Stimulated activated CD4-positive, alpha-beta T cell treated with anti-CD3 and anti-CD28 coated beads, Interleukin-2, amount 100 ng/mL, for 24 hours (primary cell): ENCODE measurements at regions not wholly inside any gene's neighbourhood (a gene's known extent, or its start where the extent isn't known, plus 50 kb on each side); places are given as distances from the start of the nearest gene placed in this dataset.
"Not testable (repeated sequence)": the region's sequence is repeated elsewhere in the genome, so short reads cannot be mapped to it uniquely, and the experiment has no call there.

Experiments
- DNase-seq, 2 donors: peaks; one replicate each; pipeline ENCODE4 v3.0.0-alpha.2; 2020

- DNase-seq, result no peak
These were observed 102.5 kb upstream of the LYPLAL1 start for GRCh38 chr1:219071209-219071608.

- DNase-seq, result no peak
These were observed 101.3 kb upstream of the LYPLAL1 start for GRCh38 chr1:219072329-219072728.

DNA sequence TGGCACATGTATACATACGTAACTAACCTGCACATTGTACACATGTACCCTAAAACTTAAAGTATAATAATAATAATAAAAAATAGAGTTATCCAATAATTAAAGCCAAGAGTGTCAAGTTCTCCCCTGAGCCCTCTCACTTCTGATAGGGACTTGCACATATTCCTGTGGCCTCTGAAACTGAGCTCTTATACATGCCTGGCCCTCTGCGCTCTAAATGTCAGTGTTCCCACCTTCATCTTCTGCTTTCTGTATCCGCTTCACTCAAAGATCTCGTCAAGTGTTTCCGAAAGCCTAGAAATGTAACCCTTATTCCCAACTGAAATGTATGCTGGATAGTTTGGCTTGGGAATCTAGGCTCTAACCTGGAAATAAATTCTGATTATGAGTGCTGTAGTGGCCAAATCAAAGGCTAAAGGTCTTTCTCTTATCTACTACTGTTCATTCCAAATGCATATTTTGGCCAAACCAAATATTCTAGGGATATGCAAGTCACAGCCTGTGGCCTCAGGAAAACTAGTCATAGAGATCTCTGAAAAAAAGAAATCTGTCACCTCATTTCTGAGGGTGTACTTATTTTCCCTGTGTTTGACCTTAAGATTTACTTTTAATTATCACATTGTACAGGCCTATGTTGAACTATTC is 99.5 kb upstream of the LYPLAL1 start:
- DNase-seq, result no peak

DNA sequence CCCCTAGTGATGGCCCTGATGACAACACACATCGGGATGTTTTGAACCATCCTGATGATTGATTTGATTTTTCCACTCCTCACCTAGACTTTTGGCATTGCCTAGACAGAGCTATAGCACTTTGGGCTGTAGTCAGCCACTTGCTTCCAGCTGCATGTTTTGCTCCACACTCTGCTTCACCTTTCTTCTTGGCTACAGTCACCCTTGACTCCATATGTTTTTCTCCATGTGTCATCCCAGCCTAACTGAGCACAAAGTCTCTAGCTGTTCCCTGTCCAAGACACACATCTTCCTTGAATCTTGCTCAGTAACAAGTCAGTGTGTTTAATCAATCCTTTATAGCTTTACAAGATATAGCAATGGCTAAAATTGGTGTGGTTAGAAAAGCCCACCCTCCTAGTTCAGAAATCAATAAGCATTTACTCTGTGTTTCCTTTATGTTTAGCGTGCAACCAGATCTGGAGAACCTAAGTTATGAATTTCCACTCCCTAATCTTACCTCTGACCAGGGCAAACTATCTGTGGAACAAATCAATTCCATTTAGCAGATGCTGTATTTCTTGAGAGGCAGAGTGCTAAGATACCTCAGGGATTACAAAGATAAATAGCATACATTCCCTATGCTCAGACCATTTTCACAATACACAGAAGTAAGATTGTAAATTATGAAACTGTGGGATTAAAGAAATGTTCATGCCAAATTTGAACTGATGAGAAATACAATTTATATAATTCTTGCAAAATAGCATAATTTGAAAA is 98.4 kb upstream of the LYPLAL1 start:
- no peak for DNase-seq

DNA sequence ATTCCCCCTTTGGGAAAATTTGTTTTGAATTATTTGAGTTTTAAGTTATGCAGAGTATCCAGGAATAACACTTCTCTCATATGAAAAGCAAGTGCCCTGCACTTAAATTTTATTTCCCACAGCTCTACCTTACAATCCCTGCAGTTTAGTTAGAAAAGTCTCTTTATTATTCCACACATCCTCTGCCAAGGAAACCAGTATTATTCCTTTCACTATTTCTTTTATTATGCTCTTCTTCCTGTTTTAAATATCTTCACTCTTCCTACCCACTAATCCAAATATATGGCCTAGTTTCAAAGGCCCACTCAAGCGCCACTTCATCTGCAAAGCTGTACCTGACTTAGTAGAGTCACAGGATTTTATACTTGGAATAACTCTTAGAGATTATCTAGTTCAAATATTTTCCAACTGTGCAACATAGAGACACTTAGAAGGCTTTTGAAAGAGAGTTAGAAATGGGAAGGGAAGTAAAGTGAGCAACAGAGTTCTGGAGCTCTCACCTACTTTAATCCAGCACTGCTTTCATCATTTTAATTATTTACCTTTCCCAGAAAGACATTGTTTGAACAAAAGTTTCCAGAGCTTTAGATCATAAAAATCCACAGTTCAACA is 97.2 kb upstream of the LYPLAL1 start:
- DNase-seq, result no peak

DNA sequence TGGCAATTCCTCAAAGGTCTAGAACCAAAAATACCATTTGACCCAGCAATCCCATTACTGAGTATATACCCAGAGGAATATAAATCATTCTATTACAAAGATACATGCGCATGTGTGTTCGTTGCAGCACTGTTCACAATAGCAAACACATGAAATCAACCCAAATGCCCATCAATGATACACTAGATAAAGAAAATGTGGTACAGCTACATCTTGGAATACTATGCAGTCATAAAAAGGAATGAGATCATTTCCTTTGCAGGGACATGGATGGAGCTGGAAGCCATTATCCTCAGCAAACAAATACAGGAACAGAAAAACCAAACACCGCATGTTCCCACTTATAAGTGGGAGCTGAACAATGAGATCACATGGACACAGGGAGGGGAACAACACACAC is 95.9 kb upstream of the LYPLAL1 start:
- DNase-seq, result not testable (repeated sequence)

GRCh38 chr1:219081943-219082925 is 91.4 kb upstream of the LYPLAL1 start:
- no peak for DNase-seq

DNA sequence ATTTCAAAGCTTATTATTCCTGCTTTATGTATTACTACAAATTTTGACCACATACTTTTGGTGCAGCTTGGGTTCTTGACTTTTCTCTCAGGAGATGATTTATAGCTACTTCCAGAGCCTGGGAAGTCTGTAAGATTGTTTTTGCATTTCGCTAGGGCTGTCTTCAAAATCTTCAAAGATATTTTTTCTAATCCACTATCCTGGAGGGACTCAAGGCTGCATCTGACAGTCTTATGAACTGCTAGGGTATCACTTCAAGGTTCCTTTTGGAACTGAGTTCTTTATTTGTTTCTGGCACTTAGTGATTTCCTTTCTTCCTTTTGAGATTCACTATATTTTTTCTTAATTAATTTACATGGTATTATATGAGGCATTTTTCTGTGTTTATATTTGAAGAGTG is 90.0 kb upstream of the LYPLAL1 start:
- no peak for DNase-seq

- no peak for DNase-seq
These were observed 88.6 kb upstream of the LYPLAL1 start for GRCh38 chr1:219085082-219085481.

GRCh38 chr1:219085988-219086387 is 87.7 kb upstream of the LYPLAL1 start:
- no peak for DNase-seq

GRCh38 chr1:219086956-219087469 is 86.7 kb upstream of the LYPLAL1 start:
- DNase-seq, result no peak

- DNase-seq, result no peak
These were observed 84.7 kb upstream of the LYPLAL1 start for GRCh38 chr1:219088778-219089557.

- DNase-seq, result no peak
These were observed 83.1 kb upstream of the LYPLAL1 start for GRCh38 chr1:219090607-219091006.

DNA sequence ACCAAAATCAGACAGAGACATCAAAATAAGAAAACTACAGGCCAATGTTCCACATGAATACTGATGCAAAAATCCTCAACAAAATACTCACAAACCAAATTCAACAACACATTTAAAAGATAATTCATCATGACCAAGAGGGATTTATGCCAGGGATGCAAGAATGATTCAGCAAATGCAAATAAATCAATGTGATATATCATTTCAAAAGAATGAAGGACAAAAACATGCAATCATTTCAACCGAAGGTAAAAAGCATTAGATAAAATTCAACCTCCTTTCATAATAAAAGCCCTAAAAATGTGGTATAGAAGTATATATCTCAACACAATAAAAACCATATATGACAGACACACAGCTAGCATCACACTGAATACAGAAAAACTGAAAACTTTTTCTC is 81.5 kb upstream of the LYPLAL1 start:
- no peak for DNase-seq

DNA sequence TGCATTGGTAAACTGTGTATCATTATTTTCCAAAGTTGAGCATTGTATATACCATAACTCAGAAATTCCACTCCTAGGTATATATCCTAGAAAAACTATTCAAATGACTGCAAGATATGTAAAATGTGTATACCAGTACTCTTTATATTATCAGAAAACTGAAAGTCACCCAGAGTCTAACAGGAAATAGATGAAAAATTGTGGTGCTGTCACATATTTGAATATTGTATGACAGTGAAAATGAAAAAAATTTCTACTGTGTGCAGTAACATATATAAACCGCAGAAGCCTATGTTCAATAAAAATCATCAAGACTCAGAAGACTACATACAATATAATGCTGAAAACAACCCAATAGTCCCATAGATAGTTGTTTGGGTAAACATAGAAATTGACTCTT is 74.4 kb upstream of the LYPLAL1 start:
- no peak for DNase-seq

DNA sequence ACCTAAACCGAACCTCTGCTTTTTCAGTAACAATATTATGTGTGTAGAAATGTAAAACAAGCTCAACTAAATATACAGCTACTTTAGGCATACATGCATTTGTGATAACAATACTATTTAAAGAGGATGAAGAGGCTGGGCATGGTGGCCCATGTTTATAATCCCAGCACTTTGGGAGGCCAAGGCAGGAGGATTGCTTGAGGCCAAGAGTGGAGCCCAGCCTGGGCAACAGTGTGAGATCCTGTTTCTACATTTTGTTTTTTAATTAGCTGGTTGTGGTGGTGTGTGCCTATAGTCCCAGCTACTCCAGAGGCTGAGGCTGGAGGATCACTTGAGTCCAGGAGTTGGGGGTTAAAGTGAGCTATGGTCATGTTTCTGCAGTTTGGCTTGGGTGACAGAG is 73.6 kb upstream of the LYPLAL1 start:
- DNase-seq, result no peak

GRCh38 chr1:219102466-219102865 is 71.2 kb upstream of the LYPLAL1 start:
- not testable (repeated sequence) for DNase-seq

- no peak for DNase-seq
These were observed 67.8 kb upstream of the LYPLAL1 start for GRCh38 chr1:219105893-219106292.

- no peak for DNase-seq
These were observed 64.2 kb upstream of the LYPLAL1 start for GRCh38 chr1:219109424-219110018.

GRCh38 chr1:219113261-219113660 is 60.4 kb upstream of the LYPLAL1 start:
- no peak for DNase-seq

- no peak for DNase-seq
These were observed 59.7 kb upstream of the LYPLAL1 start for GRCh38 chr1:219114014-219114413.

DNA sequence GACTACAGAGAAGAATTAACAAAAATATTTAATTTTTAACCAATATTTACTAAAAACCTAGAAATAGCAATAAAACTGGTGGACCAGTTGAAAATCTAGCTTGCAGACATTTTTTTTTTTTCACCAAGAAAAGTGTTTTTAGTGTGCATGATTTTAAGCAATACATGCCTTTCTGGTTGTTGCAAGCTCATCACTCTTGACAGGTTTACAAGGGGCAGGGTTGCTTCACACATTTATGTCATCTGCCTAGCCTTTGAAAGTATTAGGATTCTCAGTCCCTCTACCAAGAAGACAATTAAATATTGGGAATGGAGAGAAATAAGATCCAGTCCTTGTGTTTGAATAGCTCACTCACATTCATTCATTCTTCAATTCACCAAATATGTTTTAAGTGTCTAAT is 53.8 kb upstream of the LYPLAL1 start:
- no peak for DNase-seq
